ENCODE measurements at regions not wholly inside any gene's neighbourhood (a gene's known extent, or its start where the extent isn't known, plus 50 kb on each side); places are given as distances from the start of the nearest gene placed in this dataset.
"Not testable (repeated sequence)": the region's sequence is repeated elsewhere in the genome, so short reads cannot be mapped to it uniquely, and the experiment has no call there.

- no peak for DNase-seq (ENCODE audit: low spot score)
Observed at GRCh38 chr13:90592943-90593342, 754.5 kb upstream of the MIR17HG start.

DNA sequence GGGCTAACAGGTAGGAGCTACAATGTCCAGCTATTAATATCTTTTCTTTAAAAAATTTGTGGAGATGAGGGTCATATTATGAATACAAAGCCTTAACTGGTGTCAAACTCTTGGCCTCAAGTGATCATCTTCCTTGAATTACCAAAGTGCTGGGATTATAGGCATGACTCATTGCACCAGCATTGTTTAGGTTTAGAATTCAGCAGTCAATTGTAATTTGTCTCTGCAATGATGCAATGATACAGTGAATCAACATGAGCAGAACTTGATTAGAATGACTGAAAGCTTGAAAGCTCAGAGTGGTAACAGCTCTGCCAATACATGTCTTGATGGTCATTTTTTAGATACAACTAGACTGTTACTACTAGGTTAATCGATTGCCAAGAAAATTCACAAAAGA is 752.8 kb upstream of the MIR17HG start:
- no peak for DNase-seq (ENCODE audit: low spot score)

DNA sequence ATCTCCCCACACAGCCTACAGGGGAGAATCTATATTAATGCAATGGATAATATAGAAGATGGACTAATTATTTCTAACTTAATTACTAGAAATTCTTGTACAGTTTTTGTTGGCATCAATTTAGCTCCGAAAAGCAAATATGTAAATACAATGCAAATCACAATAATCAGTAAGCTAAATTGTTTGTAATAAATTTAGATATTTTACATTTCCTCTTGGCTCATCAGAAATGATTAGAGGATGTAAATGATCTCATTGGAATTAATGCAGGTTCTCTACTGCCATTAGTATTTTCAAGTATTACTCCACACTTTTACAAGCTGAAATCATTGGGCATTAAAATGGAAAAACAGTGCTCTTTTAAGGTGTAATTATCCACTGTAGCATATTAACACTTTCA is 741.8 kb upstream of the MIR17HG start:
- no peak for DNase-seq (ENCODE audit: low spot score)

GRCh38 chr13:90606921-90607320 is 740.6 kb upstream of the MIR17HG start:
- DNase-seq (ENCODE audit: low spot score), result not testable (repeated sequence)

GRCh38 chr13:90612391-90612790 is 735.1 kb upstream of the MIR17HG start:
- DNase-seq (ENCODE audit: low spot score), result no peak

DNA sequence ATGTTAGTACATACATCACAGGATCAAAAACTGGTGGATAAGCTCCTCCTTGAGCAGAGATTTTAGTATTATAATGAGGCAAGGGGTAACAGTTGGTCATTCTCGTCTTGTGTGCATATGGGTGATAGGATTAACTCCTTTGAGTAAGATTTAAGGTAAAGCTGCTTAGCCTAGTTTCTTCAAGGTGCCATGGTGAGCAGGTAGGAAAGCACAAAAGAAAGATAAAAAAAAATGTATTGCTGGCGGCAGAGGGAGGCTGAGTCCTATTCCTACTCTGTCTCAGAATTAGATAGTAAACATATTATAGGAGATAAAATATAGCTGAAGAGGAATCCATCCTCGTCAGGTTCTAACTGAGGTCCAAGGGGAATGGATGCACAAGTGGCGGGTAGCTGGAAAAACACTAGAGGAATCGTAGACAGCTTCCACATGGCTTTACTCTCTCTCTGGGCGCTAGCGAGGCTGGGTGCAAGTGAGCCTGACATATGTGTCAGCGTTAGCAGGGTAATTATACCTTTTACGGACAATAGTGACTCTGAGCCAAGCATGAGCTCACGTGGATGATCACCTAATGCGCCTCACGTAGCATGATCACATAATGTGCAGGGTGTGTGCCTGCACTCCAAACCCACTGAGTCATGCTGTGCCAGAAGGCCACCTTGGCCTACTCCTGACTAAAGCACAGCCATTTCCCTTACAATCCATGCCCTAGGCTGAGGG is 734.3 kb upstream of the MIR17HG start:
- DNase-seq (ENCODE audit: low spot score), result no peak

DNA sequence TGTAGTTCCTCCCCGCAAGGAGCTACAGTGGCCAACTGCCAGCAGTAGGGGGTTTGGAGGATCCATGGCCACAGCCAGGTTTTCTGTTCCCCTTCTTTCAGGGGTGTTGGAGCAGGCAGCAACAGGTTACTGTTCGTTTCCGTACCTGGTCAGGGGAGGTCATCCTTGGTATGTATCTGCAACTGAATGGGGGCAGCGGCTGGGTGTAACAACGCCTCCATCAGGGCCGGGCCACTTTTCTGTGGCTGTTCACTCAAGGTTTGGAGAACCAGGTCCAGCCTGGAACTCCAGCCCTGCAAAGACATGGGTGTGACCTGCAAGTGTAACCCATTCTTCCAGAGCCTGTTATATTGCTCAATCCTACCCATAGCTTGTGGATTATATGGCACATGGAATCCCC is 732.3 kb upstream of the MIR17HG start:
- no peak for DNase-seq (ENCODE audit: low spot score)

GRCh38 chr13:90615767-90616166 is 731.7 kb upstream of the MIR17HG start:
- DNase-seq (ENCODE audit: low spot score), result no peak

DNA sequence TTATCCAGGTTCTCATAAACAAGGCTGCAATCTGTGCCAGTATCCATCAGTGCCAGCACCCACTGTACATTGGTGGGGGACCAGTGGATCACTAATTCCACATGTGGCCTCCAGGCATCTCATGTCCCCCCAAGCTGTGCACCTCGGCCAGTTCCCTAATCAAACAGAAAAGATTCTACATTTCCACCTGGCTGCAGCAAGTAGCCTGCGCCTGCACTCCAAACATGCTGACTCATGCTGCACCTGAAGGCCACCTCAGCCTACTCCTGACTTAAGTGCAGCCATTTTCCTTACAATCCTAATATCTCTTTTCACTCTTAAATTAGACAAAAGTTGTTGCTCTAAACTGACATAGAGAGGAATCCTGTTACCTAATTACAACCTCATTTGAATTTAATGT is 729.4 kb upstream of the MIR17HG start:
- no peak for DNase-seq (ENCODE audit: low spot score)

DNA sequence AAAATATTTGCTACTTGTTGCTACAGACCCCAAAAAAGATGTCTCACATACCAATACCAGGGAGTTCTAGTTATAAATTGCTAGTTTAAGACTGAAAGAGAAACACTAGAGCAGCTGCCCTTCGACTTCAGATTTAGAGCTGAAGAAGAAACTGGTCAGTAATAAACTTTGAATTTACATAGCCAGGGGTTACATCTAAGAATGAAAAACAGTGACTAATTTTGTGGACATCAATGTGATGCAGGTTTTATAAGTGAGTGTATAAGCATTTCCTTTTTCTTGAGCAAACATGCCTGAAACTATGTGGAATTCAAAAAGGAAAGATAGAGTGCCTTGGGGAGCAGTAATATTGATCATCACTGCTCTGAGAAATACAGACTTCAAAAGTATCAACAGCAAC is 724.9 kb upstream of the MIR17HG start:
- no peak for DNase-seq (ENCODE audit: low spot score)

GRCh38 chr13:90623318-90624011 is 724.0 kb upstream of the MIR17HG start:
- no peak for DNase-seq (ENCODE audit: low spot score)

DNA sequence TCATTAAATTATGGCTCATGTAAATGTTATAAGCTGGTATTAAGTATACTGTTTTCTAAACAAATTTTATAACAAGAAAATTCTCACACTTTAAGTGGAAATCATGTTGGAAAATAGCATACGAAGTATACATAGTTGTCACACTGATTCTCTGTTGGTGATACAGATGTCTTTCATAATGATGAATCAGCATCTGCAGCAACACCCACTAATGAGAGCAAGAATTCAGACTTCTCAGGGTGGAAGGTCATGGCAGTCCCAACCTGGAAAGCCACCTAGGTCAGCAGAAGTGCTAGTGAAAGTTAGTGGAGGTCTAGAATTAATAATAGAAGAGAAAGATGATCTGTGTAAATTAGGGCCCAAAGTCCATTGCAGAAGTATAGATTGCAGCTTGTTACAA is 719.7 kb upstream of the MIR17HG start:
- no peak for DNase-seq (ENCODE audit: low spot score)

DNA sequence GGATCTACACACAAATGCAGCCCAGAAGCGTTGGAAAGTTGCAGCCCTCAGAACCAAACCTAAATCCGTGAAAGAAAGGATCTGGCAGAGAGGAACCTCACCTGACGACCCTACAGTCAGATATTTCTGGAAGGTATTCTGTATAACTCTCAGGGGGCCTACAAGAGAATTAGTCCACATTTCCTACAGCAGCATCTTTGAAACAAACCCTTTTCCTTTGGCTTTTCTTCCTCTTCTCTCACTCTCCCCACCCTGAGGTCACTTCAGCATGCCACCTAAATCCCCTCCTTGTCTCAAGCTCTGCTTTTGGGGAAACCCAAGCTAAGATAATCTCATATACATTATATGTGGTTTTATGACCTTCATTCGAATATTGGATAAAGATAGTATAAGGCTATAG is 719.0 kb upstream of the MIR17HG start:
- no peak for DNase-seq (ENCODE audit: low spot score)

GRCh38 chr13:90630716-90631115 is 716.8 kb upstream of the MIR17HG start:
- DNase-seq (ENCODE audit: low spot score), result no peak

GRCh38 chr13:90632184-90632583 is 715.3 kb upstream of the MIR17HG start:
- no peak for DNase-seq (ENCODE audit: low spot score)

GRCh38 chr13:90633849-90634248 is 713.6 kb upstream of the MIR17HG start:
- no peak for DNase-seq (ENCODE audit: low spot score)

DNA sequence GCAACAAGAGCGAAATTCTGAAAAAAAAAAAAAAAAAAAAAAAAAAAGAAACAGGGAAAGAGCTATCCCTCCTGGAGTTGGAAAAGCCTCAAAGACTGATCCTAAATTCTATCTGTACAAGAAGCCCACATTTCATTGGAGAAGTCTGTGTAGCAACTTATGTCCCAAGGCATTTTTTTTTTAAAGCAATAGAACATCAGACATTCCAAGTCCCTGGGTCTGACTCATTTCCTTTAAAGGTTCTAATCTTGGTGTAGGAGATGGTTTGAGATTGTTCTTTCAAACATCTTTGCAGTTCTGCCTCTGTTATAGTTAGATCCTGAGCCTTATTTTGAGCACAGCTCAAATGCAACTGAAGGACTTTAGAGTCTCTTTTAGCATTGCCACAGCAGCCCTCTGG is 706.5 kb upstream of the MIR17HG start:
- DNase-seq (ENCODE audit: low spot score), result no peak

DNA sequence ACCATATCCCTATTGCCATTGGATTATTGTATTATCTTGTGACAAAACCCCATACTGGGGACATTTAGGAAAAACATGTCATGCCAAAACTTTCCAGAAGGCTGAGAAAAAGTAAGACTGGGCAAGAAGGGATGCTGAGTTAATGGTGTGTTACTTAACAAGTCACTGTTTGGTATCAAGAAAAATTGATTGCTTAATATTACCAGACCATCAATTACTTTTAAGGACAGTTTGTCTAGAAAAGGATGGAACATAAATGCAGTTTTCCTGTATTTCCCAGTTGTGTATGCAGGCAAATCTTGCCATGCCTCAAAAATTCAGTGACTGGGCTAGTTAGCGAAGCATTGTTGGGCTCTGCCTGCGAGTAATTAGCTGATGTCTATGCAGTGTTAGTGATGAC is 705.6 kb upstream of the MIR17HG start:
- DNase-seq (ENCODE audit: low spot score), result no peak

DNA sequence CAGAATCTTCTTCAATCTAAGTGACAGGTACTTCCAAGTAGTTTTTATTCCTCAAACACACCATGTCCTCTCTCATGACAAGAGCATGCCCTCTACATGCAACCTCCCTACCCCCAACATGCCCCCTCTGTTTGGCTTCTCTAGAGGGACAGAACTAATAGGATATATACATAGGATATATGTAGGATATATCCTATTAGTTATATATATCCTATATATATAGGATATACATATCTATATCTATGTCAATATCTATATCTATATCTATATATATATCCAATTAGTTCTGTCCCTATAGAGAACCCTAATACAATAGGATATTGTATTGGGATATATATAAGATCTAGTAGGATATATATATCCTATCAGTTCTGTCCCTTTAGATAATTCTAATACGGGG is 701.9 kb upstream of the MIR17HG start:
- DNase-seq (ENCODE audit: low spot score), result no peak

- DNase-seq (ENCODE audit: low spot score), result no peak
Observed at GRCh38 chr13:90648497-90648896, 699.0 kb upstream of the MIR17HG start.

- no peak for DNase-seq (ENCODE audit: low spot score)
Observed at GRCh38 chr13:90652036-90652435, 695.5 kb upstream of the MIR17HG start.

GRCh38 chr13:90654970-90655369 is 692.5 kb upstream of the MIR17HG start:
- no peak for DNase-seq (ENCODE audit: low spot score)

GRCh38 chr13:90664200-90664599 is 683.3 kb upstream of the MIR17HG start:
- DNase-seq (ENCODE audit: low spot score), result not testable (repeated sequence)

DNA sequence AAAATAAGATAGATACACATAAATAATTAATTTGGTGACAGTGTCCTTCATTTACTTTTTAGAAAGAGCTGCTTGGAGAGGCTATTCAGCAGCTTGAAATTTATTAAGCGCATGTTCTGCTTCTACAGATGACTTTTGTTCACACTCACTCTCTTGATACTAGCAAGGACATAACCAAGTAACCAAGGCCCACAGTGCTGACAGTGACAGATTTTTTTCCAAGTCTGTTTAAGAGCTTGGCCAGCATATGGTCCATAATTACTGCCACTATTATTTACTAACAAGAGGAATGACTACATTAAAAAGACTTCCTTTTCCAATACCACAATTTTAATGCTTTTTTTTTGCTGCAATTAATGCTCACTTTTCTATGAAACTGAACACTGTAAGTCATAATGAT is 673.7 kb upstream of the MIR17HG start:
- DNase-seq (ENCODE audit: low spot score), result no peak
